Fibroblast of skin of right quadriceps (primary cell): ENCODE measurements at regions not wholly inside any gene's neighbourhood (a gene's known extent, or its start where the extent isn't known, plus 50 kb on each side); places are given as distances from the start of the nearest gene placed in this dataset.
A peak's percentile ranks its signal among the peaks of the same experiment; 100 is the strongest.
"Not testable (repeated sequence)": the region's sequence is repeated elsewhere in the genome, so short reads cannot be mapped to it uniquely, and the experiment has no call there.

Experiments used
- DNase-seq: peaks from one replicate; pipeline ENCODE4 v3.0.0-alpha.2; 2013

DNA sequence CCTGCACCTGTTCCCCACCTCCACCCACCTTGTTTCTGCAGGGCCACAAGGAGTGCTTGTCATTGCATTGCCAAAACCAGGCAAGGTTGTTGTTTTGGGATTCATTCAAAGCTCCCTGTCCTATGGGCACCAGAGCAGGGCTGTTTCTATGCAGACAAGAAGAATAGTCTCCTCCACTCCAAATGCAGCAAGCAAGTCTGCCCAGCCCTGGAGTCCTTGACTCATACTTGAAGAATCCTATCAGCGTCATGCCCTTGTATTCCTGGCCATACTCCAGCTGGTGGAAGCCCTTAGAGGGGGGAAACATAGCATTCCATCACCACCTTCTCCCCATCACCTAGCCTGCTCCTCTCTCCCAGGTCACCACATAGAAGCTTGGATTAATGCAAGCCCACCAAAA lies 145.3 kb upstream of the ECI2 start:
- peak; percentile 82 for DNase-seq

DNA sequence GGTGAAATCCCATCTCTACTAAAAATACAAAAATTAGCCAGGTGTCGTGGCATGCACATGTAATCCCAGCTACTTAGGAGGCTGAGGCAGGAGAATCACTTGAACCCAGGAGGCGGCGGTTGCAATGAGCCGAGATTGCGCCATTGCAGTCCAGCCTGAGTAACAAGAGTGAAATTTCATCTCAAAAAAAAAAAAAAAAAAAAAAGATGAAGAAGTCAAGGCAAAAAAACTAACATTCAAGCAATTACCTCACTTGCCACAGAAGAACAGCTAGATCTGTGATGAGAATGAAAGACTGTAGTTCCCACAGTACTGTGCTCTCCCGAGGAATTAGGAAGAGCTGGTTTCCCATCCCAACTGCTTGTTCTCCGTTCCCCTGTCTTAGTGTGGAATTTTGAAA lies 144.7 kb upstream of the ECI2 start:
- no peak for DNase-seq

DNA sequence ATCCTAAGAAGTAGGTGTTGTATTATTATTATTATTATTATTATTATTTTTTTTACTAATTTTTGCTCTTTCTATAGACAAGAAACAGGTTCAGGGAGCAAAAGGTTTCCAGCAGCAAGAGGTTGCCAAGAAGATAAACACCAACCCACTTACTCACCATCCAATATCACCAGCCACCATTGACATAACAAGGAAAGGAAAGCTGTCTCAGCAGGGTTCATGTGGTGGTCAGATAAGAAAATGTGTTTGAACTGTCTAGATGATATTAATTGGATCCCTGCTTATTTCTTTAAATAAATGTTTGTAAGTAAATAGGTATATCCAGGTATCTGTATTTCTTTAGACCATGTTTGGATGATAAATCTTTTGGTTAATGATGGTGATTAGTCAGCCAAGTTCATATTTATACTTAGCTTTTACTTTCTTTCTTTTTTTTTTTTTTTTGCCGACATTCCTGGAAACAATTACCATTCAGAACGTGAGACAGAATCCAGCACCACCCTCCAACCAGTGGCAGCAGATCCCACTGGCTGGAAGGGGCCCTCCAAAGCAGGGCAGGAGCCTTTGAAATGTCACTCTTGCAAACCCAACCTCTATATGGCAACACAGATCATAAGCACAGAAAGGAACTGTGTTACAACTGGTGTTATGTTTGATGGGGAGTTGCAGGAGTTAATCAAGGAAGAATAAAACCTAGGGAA lies 139.2 kb upstream of the ECI2 start:
- no peak for DNase-seq

DNA sequence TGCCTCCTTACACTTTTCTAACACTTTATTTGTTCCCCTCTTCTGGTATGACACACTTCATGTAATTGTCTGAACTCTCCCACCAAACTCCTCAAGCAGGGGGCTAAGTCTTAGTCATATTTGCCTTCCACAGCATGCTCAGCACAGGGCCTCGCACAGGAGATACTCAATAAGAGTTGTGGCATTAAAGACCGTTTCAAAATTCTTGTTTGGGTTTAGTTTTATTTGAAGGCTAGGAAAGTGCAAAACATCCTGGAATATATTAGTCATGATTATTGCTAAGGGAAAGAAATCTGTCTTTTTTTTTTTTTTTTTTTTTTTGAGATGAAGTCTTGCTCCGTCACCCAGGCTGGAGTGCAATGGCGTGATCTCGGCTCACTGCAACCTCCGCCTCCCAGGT lies 137.6 kb upstream of the ECI2 start:
- DNase-seq: no peak

GRCh38 chr6:4271761-4272470 lies 136.5 kb upstream of the ECI2 start:
- DNase-seq: no peak

DNA sequence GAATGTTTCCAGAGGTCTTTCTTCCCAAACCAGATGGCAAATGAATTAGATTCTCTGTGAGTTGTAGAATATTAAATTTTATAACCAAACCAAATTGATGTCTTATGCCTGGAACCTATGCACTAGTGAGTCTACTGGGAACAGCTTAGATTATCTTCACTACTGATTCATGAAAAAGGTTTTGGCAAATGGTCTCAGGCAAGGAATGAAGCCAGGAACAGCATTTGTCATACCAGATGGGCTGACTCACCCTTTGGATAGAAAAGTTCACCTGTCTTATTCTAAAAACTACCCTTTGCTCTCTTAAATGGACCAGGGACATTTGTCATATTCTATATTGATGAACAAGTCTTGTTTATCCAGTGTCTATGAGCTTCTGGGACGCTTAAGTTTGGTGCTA lies 135.4 kb upstream of the ECI2 start:
- DNase-seq: peak; percentile 35

GRCh38 chr6:4270001-4270400 lies 134.6 kb upstream of the ECI2 start:
- DNase-seq: no peak

- no peak for DNase-seq
Measured at GRCh38 chr6:4268171-4268570, 132.8 kb upstream of the ECI2 start.

GRCh38 chr6:4265740-4266139 lies 130.4 kb upstream of the ECI2 start:
- DNase-seq: no peak

- DNase-seq: no peak
Measured at GRCh38 chr6:4264601-4265000, 129.2 kb upstream of the ECI2 start.

GRCh38 chr6:4264081-4264480 lies 128.7 kb upstream of the ECI2 start:
- DNase-seq: no peak

- no peak for DNase-seq
Measured at GRCh38 chr6:4262526-4262925, 127.2 kb upstream of the ECI2 start.

- no peak for DNase-seq
Measured at GRCh38 chr6:4259391-4259790, 124.0 kb upstream of the ECI2 start.

DNA sequence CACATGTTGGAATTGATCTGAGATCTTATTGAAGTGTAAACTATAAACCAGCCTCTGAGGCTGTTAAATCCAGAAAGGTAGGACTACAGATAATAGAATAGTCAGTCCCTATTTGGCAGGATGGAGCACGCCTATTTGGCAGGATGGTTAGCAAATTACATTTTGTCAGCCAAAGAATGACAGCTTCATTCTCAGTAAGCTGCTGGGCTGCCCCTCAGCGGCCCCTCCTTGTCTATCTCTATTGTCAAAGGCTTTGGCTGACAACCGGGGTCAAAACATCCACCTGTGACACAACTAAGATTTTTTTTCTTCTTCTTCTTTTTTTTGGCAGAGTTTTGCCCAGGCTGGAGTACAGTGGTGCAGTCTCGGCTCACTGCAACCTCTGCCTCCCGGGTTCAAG lies 123.4 kb upstream of the ECI2 start:
- no peak for DNase-seq

DNA sequence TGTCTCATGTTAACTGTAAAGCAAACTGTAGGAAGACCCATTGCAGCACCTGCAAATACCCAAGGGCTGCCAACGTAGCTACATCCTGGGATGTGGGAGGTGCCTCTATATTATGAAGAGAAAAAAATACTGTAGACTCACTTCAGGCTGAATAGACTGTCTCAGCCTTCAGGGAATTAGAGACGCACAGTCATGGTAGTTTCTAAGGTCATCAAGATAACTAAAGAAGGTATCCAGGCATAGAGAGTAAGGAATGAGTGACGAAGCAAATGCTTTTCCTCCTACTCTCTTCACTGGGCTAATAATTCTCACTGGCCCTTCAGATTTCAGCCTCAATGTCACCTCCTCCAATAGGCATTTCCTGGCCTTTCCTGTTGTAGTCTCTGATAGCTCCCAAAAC lies 121.6 kb upstream of the ECI2 start:
- DNase-seq: no peak

- DNase-seq: peak; percentile 76
Measured at GRCh38 chr6:4253604-4254231, 118.3 kb upstream of the ECI2 start.

DNA sequence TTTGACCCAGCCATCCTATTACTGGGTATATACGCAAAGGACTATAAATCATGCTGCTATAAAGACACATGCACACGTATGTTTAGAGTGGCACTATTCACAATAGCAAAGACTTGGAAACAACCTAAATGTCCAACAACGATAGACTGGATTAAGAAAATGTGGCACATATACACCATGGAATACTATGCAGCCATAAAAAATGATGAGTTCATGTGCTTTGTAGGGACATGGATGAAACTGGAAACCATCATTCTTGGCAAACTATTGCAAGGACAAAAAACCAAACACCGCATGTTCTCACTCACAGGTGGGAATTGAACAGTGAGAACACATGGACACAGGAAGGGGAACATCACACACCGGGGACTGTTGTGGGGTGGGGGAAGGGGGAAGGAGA lies 117.1 kb upstream of the ECI2 start:
- not testable (repeated sequence) for DNase-seq

GRCh38 chr6:4250645-4251044 lies 115.3 kb upstream of the ECI2 start:
- DNase-seq: no peak

GRCh38 chr6:4243832-4244231 lies 108.5 kb upstream of the ECI2 start:
- DNase-seq: not testable (repeated sequence)

DNA sequence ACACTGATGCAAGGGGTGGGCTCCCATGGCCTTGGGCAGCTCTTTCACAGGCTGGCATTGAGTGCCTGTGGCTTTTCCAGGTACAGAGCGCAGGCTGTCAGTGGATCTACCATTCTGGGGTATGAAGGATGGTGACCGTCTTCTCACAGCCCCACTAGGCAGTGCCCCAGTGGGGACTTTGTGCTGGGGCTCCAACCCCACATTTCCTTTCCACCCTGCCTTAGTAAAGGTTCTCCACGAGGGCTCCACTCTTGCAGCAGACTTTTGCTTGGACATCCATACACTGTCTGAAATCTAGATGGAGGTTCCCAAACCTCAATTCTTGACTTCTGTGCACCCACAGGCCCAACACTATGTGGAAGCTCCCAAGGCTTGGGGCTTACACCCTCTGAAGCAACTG lies 107.9 kb upstream of the ECI2 start:
- no peak for DNase-seq

DNA sequence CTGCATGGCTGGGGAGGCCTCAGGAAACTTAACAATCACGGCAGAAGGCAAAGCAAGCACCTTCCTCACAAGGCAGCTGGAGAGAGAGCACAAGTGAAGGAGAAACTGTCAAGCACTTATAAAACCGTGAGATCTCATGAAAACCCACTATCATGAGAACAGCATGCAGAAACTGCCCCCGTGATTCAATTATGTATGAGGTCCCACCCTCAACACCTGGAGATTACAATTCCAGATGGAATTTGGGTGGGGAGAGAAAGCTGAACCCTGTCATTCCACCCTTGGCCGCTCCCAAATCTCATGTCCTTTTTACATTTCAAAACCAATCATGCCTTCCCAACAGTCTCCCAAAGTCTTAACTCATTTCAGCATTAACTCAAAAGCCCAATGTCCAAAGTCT lies 107.2 kb upstream of the ECI2 start:
- DNase-seq: no peak

GRCh38 chr6:4240148-4240547 lies 104.8 kb upstream of the ECI2 start:
- DNase-seq: no peak

GRCh38 chr6:4225161-4225872 lies 89.9 kb upstream of the ECI2 start:
- no peak for DNase-seq
